Epithelial cell of proximal tubule (primary cell): ENCODE measurements at regions not wholly inside any gene's neighbourhood (a gene's known extent, or its start where the extent isn't known, plus 50 kb on each side); places are given as distances from the start of the nearest gene placed in this dataset.
"Not testable (repeated sequence)": the region's sequence is repeated elsewhere in the genome, so short reads cannot be mapped to it uniquely, and the experiment has no call there.

Source experiments
- DNase-seq: peaks from one replicate; pipeline ENCODE4 v3.0.0-alpha.2; 2011; ENCODE audit warnings: low read depth
- H3K4me3 ChIP-seq: 2 replicates; pipeline ENCODE4 v1.5.1; 2011; ENCODE audit warnings: low read depth, mild to moderate bottlenecking, low read length
- TF ChIP-seq, protein P1 (sequence below): conservative IDR thresholded peaks from 2 replicates; pipeline ENCODE4 v1.5.1; 2012; ENCODE audit warnings: low read depth, mild to moderate bottlenecking, low read length

DNA sequence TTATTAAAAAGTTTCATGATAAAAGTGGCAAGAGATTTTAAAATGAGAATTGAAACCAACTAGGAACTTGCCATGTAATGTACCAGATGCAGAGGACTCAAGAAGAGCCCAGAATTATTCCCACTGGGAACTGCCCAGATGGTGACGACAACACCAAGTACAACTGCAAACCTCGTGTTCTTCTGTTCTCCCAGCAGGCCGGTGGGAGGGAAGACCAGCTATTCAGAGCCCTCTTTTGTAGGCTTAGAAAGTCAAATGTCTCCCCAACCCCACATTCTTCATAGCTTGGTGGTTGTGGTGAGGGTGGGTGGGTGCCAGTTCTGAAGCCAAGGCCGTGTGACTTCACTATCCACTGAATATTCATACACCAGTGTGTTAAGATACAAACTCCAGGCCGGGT lies 54.3 kb upstream of the ITGB1 start:
- DNase-seq, result no peak
- TF ChIP-seq, protein P1, sequence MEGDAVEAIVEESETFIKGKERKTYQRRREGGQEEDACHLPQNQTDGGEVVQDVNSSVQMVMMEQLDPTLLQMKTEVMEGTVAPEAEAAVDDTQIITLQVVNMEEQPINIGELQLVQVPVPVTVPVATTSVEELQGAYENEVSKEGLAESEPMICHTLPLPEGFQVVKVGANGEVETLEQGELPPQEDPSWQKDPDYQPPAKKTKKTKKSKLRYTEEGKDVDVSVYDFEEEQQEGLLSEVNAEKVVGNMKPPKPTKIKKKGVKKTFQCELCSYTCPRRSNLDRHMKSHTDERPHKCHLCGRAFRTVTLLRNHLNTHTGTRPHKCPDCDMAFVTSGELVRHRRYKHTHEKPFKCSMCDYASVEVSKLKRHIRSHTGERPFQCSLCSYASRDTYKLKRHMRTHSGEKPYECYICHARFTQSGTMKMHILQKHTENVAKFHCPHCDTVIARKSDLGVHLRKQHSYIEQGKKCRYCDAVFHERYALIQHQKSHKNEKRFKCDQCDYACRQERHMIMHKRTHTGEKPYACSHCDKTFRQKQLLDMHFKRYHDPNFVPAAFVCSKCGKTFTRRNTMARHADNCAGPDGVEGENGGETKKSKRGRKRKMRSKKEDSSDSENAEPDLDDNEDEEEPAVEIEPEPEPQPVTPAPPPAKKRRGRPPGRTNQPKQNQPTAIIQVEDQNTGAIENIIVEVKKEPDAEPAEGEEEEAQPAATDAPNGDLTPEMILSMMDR, result no peak
- no peak overlapping the region for H3K4me3 ChIP-seq

DNA sequence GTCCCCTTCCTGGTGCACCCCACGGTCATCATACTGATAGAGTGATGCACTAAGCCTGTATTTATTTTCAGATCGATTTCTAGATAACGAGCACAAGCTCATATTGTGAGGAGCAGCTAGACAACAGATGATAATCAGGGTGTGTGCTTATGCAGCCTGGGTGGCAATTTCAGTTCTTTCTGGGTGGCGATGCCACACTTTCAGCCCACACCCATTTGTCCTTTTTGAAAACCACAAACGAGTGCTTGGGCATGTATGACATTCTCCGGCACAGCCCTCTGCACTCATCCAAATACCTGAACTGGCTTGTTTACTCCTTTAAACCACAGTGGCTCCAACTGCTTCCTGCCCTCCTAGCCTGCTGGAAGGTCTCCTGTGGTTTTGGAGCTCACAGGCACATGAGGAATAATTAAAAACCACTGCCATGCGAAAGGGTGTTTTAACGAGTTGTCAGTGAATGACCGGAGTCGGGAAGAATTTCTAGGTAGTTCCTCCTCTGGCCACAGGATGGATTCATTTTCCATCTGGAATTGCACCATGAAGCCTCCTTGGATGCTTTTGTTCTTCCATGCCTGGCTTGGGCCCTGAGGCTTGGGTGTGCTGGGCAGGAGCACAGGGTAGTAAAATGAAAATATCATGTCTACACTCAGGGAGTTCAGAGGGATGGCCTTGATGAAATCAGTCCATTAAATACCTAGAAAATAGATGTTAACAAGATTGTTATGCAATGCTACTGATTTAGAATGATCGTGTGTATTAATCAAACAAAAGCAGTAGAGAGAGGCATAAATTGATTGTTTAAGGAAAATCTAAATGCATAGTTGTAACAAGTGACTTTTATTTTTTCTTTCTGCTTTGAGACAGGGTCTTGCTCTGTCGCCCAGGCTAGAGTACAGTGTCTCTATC lies 52.4 kb upstream of the ITGB1 start:
- DNase-seq, result peak; percentile 69
- H3K4me3 ChIP-seq, result no peak overlapping the region
- TF ChIP-seq, protein P1, result peak; percentile 62

DNA sequence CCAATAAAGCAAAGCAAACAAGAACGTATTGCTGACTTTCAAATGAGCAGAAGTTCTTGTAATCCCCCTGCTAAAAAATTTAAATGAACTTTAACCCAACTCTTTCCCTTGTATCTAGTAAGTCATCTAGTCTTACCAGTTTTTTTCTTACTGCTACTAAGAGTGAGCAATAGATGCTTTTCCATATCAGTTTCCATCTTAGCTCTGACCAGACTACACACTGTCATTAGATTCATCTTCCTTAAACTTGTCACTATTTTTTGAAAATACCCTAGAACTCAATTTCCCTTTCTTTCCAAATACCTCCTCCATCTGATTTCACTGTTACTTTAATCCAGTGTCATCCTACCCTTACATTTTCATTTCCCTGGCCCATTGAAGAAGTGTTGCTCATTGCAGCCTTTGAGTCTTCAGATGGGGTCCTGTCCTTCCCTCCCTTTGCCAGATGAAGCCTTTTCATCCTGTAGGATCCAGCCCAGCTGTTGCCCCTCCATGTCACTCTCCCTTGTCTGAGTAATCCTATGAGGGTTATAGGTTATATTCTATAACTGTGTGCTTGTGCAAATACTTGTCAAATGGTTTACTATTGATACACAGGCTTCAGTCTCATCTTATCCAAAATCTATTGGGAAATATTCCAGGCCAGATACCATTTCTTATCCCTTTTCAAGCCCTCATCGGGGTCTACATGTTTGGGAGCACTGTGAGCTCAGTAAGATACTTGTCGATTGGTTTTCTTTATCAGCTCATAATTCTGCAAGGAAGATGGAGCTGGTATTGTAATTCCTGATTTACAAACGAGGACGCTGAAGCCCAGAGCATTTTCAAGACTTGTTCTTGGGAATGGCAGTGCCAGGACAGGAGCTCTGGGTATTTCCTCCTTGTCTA lies 51.5 kb upstream of the ITGB1 start:
- H3K4me3 ChIP-seq, result no peak overlapping the region
- no peak for DNase-seq
- TF ChIP-seq, protein P1, result no peak

DNA sequence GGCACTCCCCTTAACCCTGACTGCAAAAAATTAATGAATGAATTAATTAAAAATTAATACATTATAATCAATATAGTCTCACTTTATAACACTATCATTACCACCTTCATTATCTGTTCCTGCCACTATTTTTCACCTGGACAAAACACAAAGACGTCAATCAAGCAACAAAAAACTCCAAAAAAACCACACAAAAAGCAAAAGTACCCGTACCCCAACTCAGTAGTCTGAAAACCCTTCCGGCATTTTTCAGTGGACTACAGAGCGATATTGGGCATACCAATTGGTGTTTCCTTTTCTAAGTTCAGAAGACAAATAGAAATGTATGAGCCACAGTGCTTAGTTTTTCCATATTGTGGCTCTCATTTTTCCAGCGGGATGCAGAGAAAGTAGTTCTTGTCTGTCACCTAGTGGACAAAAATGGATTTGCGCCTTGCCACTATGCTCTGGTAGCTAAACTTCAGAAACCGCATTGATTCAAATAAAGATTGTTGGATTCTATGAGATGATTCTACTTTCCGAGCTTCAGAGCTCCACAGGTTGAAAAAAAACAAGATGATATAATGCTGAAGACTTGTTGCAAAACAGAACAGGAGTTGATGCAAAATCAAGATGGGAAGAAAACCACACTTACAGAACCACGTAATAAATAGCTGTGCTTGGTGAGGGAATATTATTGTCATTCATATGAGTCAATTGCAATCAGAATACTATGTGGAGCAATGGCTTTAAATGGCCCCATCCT lies 50.6 kb upstream of the ITGB1 start:
- TF ChIP-seq, protein P1, result peak; percentile 100
- no peak overlapping the region for H3K4me3 ChIP-seq
- DNase-seq, result no peak

DNA sequence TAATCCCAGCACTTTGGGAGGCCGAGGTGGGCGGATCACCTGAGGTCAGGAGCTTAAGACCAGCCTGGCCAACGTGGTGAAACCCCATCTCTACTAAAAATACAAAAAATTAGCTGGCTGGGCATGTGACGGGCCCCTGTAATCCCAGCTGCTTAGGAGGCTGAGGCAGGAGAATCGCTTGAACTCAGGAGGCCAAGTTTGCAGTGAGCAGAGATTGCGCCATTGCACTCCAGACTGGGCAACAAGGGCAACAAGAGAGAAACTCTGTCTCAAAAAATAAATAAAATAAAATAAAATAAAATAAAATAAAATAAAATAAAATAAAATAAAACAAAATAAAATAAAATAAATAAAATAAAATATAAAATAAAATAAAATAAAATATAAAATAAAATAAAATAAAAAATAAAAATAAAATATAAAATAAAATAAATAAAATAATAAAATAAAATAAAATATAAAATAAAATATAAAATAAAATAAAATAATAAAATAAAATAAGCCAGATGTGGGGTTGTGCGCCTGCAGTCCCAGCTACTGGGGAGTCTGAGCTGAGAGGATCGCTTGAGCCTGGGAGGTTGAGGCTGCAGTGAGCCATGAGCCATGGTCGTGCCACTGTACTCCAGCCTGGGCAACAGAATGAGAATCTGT lies 49.8 kb upstream of the ITGB1 start:
- H3K4me3 ChIP-seq, DNase-seq: not testable (repeated sequence)
